ENCODE measurements at regions not wholly inside any gene's neighbourhood (a gene's known extent, or its start where the extent isn't known, plus 50 kb on each side); places are given as distances from the start of the nearest gene placed in this dataset.
"Not testable (repeated sequence)": the region's sequence is repeated elsewhere in the genome, so short reads cannot be mapped to it uniquely, and the experiment has no call there.

DNA sequence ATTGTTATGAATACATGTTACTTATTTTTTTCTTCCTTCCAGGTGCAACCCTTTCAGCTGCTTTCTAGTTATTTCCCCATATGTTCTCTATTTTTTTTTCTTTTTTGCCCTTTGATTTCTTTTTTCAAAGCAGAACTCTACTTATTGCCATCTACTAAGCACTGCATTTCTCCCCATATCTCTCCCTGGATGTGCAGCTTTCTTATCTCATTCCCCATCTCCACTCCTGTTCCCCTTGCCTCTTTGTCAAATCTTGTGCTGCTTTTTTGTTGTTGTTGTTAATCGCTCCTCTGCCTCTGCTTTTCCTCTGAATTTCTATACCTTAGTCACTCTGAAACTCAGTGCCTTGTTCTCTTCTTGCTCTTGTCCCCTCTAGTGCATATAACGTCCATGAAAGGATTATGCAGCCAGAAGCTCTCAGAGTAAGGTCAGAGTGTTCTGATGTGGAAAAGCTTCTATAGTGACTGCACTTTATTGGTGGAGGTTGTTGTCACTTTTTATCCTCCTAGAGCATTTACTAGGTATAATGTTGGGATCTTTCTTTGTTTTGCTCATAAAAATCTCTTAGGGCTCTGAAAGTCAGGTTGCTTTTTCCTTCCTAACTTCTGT is 51.1 kb upstream of the JADE1 start:
- no peak overlapping the region for H2AFZ ChIP-seq (ENCODE audit: low read length)
- H3K4me3 ChIP-seq (ENCODE audit: low read depth, low read length, poor library complexity, severe bottlenecking): no peak overlapping the region
- H3K9me3 ChIP-seq (ENCODE audit: low read length): no peaks in the 10 kb centered on the region
- H4K20me1 ChIP-seq (ENCODE audit: insufficient read depth, low read length): no peaks in the 10 kb centered on the region
- no peak for TF ChIP-seq EZH2 (IDR thresholded peaks at IDR 0.05; ENCODE audit: borderline replicate concordance, low read length)
- TF ChIP-seq, protein P1, sequence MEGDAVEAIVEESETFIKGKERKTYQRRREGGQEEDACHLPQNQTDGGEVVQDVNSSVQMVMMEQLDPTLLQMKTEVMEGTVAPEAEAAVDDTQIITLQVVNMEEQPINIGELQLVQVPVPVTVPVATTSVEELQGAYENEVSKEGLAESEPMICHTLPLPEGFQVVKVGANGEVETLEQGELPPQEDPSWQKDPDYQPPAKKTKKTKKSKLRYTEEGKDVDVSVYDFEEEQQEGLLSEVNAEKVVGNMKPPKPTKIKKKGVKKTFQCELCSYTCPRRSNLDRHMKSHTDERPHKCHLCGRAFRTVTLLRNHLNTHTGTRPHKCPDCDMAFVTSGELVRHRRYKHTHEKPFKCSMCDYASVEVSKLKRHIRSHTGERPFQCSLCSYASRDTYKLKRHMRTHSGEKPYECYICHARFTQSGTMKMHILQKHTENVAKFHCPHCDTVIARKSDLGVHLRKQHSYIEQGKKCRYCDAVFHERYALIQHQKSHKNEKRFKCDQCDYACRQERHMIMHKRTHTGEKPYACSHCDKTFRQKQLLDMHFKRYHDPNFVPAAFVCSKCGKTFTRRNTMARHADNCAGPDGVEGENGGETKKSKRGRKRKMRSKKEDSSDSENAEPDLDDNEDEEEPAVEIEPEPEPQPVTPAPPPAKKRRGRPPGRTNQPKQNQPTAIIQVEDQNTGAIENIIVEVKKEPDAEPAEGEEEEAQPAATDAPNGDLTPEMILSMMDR (IDR thresholded peaks at IDR 0.05; ENCODE audit: low read length): no peak
- no peaks in the 10 kb centered on the region for H3K27me3 ChIP-seq (ENCODE audit: insufficient read depth, low read length)
- no peaks in the 10 kb centered on the region for H3F3A ChIP-seq (ENCODE audit: insufficient read depth, low read length)
- H3K4me1 ChIP-seq (ENCODE audit: insufficient read depth, low read length, severe bottlenecking): no peaks in the 10 kb centered on the region
- no peak overlapping the region for H3K9ac ChIP-seq (ENCODE audit: low read length)
- H3K36me3 ChIP-seq (ENCODE audit: insufficient read depth, low read length): no peaks in the 10 kb centered on the region
- H3K4me2 ChIP-seq (ENCODE audit: low read length): no peak overlapping the region
- no peaks in the 10 kb centered on the region for H3K79me2 ChIP-seq (ENCODE audit: insufficient read depth, low read length)
- H3K27ac ChIP-seq (ENCODE audit: low read depth, low read length, poor library complexity, severe bottlenecking): no peak overlapping the region
- no peaks in the 10 kb centered on the region for H3K9me2 ChIP-seq (ENCODE audit: low read depth, low read length)

DNA sequence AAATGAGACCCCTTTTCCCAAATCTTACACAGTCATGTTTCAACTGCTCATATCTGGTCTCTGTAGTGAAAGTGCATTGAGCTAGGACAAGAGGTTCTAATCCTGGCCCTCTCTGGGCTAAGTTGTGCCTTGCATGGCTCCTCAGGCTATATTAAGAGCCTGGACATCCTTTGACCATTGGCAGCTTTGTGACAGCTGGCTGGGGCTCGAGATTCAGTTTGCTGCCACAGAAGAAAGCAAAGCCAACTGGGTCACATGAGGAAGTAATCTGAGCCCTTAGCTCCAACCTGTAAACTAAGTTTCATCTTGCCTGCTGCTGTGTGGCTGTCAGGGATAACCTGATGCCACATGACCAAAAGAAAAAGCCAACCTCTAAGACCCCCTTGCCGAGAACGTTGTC is 51.8 kb upstream of the JADE1 start:
- no peak overlapping the region for H3K4me3 ChIP-seq (ENCODE audit: low read depth, low read length, poor library complexity, severe bottlenecking)
- no peak overlapping the region for H3K9ac ChIP-seq (ENCODE audit: low read length)
- H3K27me3 ChIP-seq (ENCODE audit: insufficient read depth, low read length): no peaks in the 10 kb centered on the region
- H3K27ac ChIP-seq (ENCODE audit: low read depth, low read length, poor library complexity, severe bottlenecking): no peak overlapping the region
- H3K79me2 ChIP-seq (ENCODE audit: insufficient read depth, low read length): no peaks in the 10 kb centered on the region
- H4K20me1 ChIP-seq (ENCODE audit: insufficient read depth, low read length): no peaks in the 10 kb centered on the region
- H3K9me2 ChIP-seq (ENCODE audit: low read depth, low read length): no peaks in the 10 kb centered on the region
- H2AFZ ChIP-seq (ENCODE audit: low read length): no peak overlapping the region
- no peaks in the 10 kb centered on the region for H3F3A ChIP-seq (ENCODE audit: insufficient read depth, low read length)
- H3K4me1 ChIP-seq (ENCODE audit: insufficient read depth, low read length, severe bottlenecking): no peaks in the 10 kb centered on the region
- H3K36me3 ChIP-seq (ENCODE audit: insufficient read depth, low read length): no peaks in the 10 kb centered on the region
- no peaks in the 10 kb centered on the region for H3K9me3 ChIP-seq (ENCODE audit: low read length)
- TF ChIP-seq EZH2 (IDR thresholded peaks at IDR 0.05; ENCODE audit: borderline replicate concordance, low read length): no peak
- TF ChIP-seq, protein P1 (IDR thresholded peaks at IDR 0.05; ENCODE audit: low read length): no peak
- H3K4me2 ChIP-seq (ENCODE audit: low read length): no peak overlapping the region

DNA sequence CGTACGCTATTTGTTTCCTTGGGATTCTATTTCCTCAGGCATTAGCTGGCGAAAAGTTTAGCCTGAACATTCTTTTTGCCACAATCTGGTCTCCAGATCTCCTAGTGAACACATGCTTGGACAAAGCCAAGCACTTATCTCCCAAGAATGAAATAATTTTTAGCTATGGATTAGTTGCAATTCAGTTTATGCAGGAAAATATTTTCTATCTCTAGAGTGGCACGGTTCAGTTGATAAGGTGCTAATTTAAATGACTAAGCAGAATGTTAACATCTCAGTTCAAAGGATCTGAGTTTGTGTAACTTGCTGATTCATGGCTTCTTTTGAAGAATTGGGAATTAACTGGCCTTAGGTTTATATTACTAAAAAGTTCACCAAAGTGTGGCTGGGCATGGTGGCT is 58.1 kb upstream of the JADE1 start:
- Histone ChIP-seq H3F3A (ENCODE audit: insufficient read depth, low read length) (no peaks in the 10 kb centered on the region), H4K20me1 (ENCODE audit: insufficient read depth, low read length) (no peaks in the 10 kb centered on the region), H3K79me2 (ENCODE audit: insufficient read depth, low read length) (no peaks in the 10 kb centered on the region), H3K27me3 (ENCODE audit: insufficient read depth, low read length) (no peaks in the 10 kb centered on the region), H3K9me2 (ENCODE audit: low read depth, low read length) (no peaks in the 10 kb centered on the region), H3K27ac (ENCODE audit: low read depth, low read length, poor library complexity, severe bottlenecking) (no peak overlapping the region), H3K36me3 (ENCODE audit: insufficient read depth, low read length) (no peaks in the 10 kb centered on the region), H3K4me3 (ENCODE audit: low read depth, low read length, poor library complexity, severe bottlenecking) (no peak overlapping the region), H3K9ac (ENCODE audit: low read length) (no peak overlapping the region), H3K4me2 (ENCODE audit: low read length) (no peak overlapping the region), H2AFZ (ENCODE audit: low read length) (no peak overlapping the region), H3K9me3 (ENCODE audit: low read length) (no peaks in the 10 kb centered on the region), H3K4me1 (ENCODE audit: insufficient read depth, low read length, severe bottlenecking) (no peaks in the 10 kb centered on the region)
- TF ChIP-seq, protein P1 (IDR thresholded peaks at IDR 0.05; ENCODE audit: low read length): no peak
- TF ChIP-seq EZH2 (IDR thresholded peaks at IDR 0.05; ENCODE audit: borderline replicate concordance, low read length): no peak

DNA sequence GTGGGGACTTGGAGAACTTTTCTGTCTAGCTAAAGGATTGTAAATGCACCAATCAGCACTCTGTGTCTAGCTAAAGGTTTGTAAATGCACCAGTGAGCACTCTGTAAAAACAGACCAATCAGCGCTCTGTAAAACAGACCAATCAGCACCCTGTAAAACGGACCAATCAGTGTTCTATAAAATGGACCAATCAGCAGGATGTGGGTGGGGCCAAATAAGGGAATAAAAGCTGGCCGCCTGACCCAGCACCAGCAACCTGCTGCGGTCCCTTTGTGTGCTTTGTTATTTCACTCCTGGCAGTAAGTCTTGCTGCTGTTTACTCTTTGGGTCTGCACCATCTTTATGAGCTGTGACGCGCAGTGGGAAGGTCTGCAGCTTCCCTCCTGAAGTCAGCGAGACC is 67.8 kb upstream of the JADE1 start:
- not testable (repeated sequence) for H3K9me3 ChIP-seq (ENCODE audit: low read length); H3K4me1 ChIP-seq (ENCODE audit: insufficient read depth, low read length, severe bottlenecking); H3K27me3 ChIP-seq (ENCODE audit: insufficient read depth, low read length); H4K20me1 ChIP-seq (ENCODE audit: insufficient read depth, low read length); H3K79me2 ChIP-seq (ENCODE audit: insufficient read depth, low read length); H3K27ac ChIP-seq (ENCODE audit: low read depth, low read length, poor library complexity, severe bottlenecking); H3K4me2 ChIP-seq (ENCODE audit: low read length); H3K9me2 ChIP-seq (ENCODE audit: low read depth, low read length); H3K36me3 ChIP-seq (ENCODE audit: insufficient read depth, low read length); H3F3A ChIP-seq (ENCODE audit: insufficient read depth, low read length); H3K4me3 ChIP-seq (ENCODE audit: low read depth, low read length, poor library complexity, severe bottlenecking); H3K9ac ChIP-seq (ENCODE audit: low read length); H2AFZ ChIP-seq (ENCODE audit: low read length)
